Keratinocyte (primary cell): ENCODE measurements at regions not wholly inside any gene's neighbourhood (a gene's known extent, or its start where the extent isn't known, plus 50 kb on each side); places are given as distances from the start of the nearest gene placed in this dataset.

Experiments used
- DNase-seq: peaks from one replicate; pipeline ENCODE4 v3.0.0-alpha.2; 2011; ENCODE audit warnings: low read depth, missing footprints, low spot score
- FAIRE-seq: peaks from 2 replicates; lab custom pipeline; 2011; peaks lifted over from hg19 to GRCh38; lab: Jason Lieb, UNC
- H2AFZ ChIP-seq: 2 replicates; pipeline ENCODE4 v1.6.0; 2012; ENCODE audit warnings: low read length, control low read depth, inconsistent platforms; ENCODE audit not compliant: control insufficient read depth
- H3K27ac ChIP-seq: 2 replicates; pipeline ENCODE4 v1.5.1; 2011; ENCODE audit warnings: low read length; ENCODE audit not compliant: control insufficient read depth, insufficient read depth
- H3K27me3 ChIP-seq: 3 replicates; pipeline ENCODE4 v1.6.0; 2011; ENCODE audit warnings: low read length; ENCODE audit not compliant: control insufficient read depth, insufficient read depth; ENCODE audit errors: extremely low read depth
- H3K36me3 ChIP-seq, 2 experiments: 2 replicates in 1 of 2; 3 replicates in 1 of 2; pipeline ENCODE4 v1.5.1; 2011; ENCODE audit warnings: low read length in 2 of 2, mild to moderate bottlenecking in 1 of 2; ENCODE audit not compliant: control insufficient read depth in 2 of 2, insufficient read depth in 2 of 2; ENCODE audit errors: extremely low read depth in 1 of 2
- H3K4me1 ChIP-seq: 3 replicates; pipeline ENCODE4 v1.5.1; 2011; ENCODE audit warnings: low read length; ENCODE audit not compliant: control insufficient read depth, insufficient read depth; ENCODE audit errors: extremely low read depth
- H3K4me2 ChIP-seq: 3 replicates; pipeline ENCODE4 v1.6.0; 2011; ENCODE audit warnings: low read depth, low read length; ENCODE audit not compliant: control insufficient read depth, insufficient read depth; ENCODE audit errors: extremely low read depth
- H3K4me3 ChIP-seq, 3 experiments: fragments of 200-600 bp in 1 of 3; sonication (generic) in 1 of 3; 2 replicates in 2 of 3; 3 replicates in 1 of 3; pipeline ENCODE4 v1.5.1; 2011 to 2016; ENCODE audit warnings: low read length in 3 of 3, mild to moderate bottlenecking in 3 of 3, control low read depth in 2 of 3, inconsistent platforms in 1 of 3, low read depth in 1 of 3, mixed read lengths in 1 of 3, mixed run types in 1 of 3, moderate library complexity in 1 of 3; ENCODE audit not compliant: control insufficient read depth in 2 of 3, insufficient read depth in 2 of 3; ENCODE audit errors: extremely low read depth in 1 of 3
- H3K79me2 ChIP-seq: 2 replicates; pipeline ENCODE4 v1.6.0; 2012; ENCODE audit warnings: low read length; ENCODE audit not compliant: control insufficient read depth, insufficient read depth
- H3K9ac ChIP-seq: 3 replicates; pipeline ENCODE4 v1.6.0; 2011; ENCODE audit warnings: low read length; ENCODE audit not compliant: control insufficient read depth, insufficient read depth; ENCODE audit errors: extremely low read depth
- H3K9me1 ChIP-seq: 3 replicates; pipeline ENCODE4 v1.6.0; 2011; ENCODE audit warnings: low read length; ENCODE audit not compliant: control insufficient read depth, insufficient read depth; ENCODE audit errors: extremely low read depth
- H3K9me3 ChIP-seq: 2 replicates; pipeline ENCODE4 v1.5.1; 2012; ENCODE audit warnings: low read depth, low read length; ENCODE audit not compliant: control insufficient read depth
- H4K20me1 ChIP-seq: 3 replicates; pipeline ENCODE4 v1.6.0; 2011; ENCODE audit warnings: low read length; ENCODE audit not compliant: control insufficient read depth, insufficient read depth; ENCODE audit errors: extremely low read depth
- CTCF ChIP-seq, 3 experiments: IDR thresholded peaks in 1 of 3; conservative IDR thresholded peaks in 1 of 3; optimal IDR thresholded peaks in 1 of 3; 2 replicates in 2 of 3; 3 replicates in 1 of 3; pipeline versions ENCODE3 to v1.5.1; 2011; ENCODE audit warnings: low read length in 3 of 3, mild to moderate bottlenecking in 3 of 3, moderate library complexity in 2 of 3, control low read depth in 1 of 3, inconsistent platforms in 1 of 3; ENCODE audit not compliant: insufficient read depth in 2 of 3; ENCODE audit errors: extremely low read depth in 1 of 3
- EZH2 ChIP-seq: IDR thresholded peaks from one replicate; pipeline ENCODE4 v1.6.1; 2012; ENCODE audit warnings: inconsistent platforms, mild to moderate bottlenecking, low read length, moderate library complexity
- dilution Hi-C: fragments of 300-500 bp; cut with MboI; formaldehyde crosslinking; loops from one replicate; pipeline ENCODE4 v1.7.0; 2020; ENCODE audit warnings: low sequenced_read_pairs; ENCODE audit not compliant: extremely low pct_ligation_motif_present

GRCh38 chr10:78397786-78398185 is 364.1 kb downstream of the RPS24 start:
- Histone ChIP-seq H2AFZ (no peak overlapping the region), H3K9me1 (no peaks in the 10 kb centered on the region), H3K4me3 (no peak overlapping the region), H3K36me3 (no peaks in the 10 kb centered on the region), H3K79me2 (no peaks in the 10 kb centered on the region), H3K9ac (no peak overlapping the region), H3K4me1 (no peaks in the 10 kb centered on the region), H3K27me3 (no peaks in the 10 kb centered on the region), H3K4me2 (no peak overlapping the region), H3K27ac (no peak overlapping the region), H4K20me1 (no peaks in the 10 kb centered on the region), H3K9me3 (no peaks in the 10 kb centered on the region)
- TF ChIP-seq EZH2 = no peak
- no peak for TF ChIP-seq CTCF (optimal IDR thresholded peaks at IDR 0.05 in 1 of 3, IDR thresholded peaks at IDR 0.05 in 1 of 3, conservative IDR thresholded peaks at IDR 0.05 in 1 of 3; ENCODE audit: extremely low read depth in 1 of 3, insufficient read depth in 2 of 3, low read length in 3 of 3)
- DNase-seq (no peak), FAIRE-seq (no peak)
- dilution Hi-C loops = no loop called here

GRCh38 chr10:78398382-78398781 is 364.7 kb downstream of the RPS24 start:
- H3K9me1 ChIP-seq = no peaks in the 10 kb centered on the region
- no peak overlapping the region for H3K4me2 ChIP-seq
- H3K27ac ChIP-seq = no peak overlapping the region
- H3K4me1 ChIP-seq = no peaks in the 10 kb centered on the region
- no peaks in the 10 kb centered on the region for H3K36me3 ChIP-seq
- H3K27me3 ChIP-seq = no peaks in the 10 kb centered on the region
- no peak overlapping the region for H3K9ac ChIP-seq
- H2AFZ ChIP-seq = no peak overlapping the region
- H4K20me1 ChIP-seq = no peaks in the 10 kb centered on the region
- TF ChIP-seq EZH2 = no peak
- TF ChIP-seq CTCF (optimal IDR thresholded peaks at IDR 0.05 in 1 of 3, IDR thresholded peaks at IDR 0.05 in 1 of 3, conservative IDR thresholded peaks at IDR 0.05 in 1 of 3; ENCODE audit: extremely low read depth in 1 of 3, insufficient read depth in 2 of 3, low read length in 3 of 3) = no peak
- no peaks in the 10 kb centered on the region for H3K9me3 ChIP-seq
- dilution Hi-C loops = no loop called here
- DNase-seq (no peak), FAIRE-seq (no peak)
- no peaks in the 10 kb centered on the region for H3K79me2 ChIP-seq
- H3K4me3 ChIP-seq = no peak overlapping the region
